A549 (cell line): ENCODE measurements at regions not wholly inside any gene's neighbourhood (a gene's known extent, or its start where the extent isn't known, plus 50 kb on each side); places are given as distances from the start of the nearest gene placed in this dataset.
A peak's percentile ranks its signal among the peaks of the same experiment; 100 is the strongest.

Experiments
- ATAC-seq, 2 experiments: fragments of 200-7000 bp in 1 of 2; fragments of >200 bp in 1 of 2; cut with Nextera tagmentation in 1 of 2; cut with Tn5 transposase in 1 of 2; 3 replicates each; pipeline versions ENCODE4 v1.8.0 to v1.9.1; 2018 to 2020; ENCODE audit warnings: mild to moderate bottlenecking in 1 of 2, moderate library complexity in 1 of 2
- CTCF ChIA-PET: fragments of 300-600 bp; sonication (Branson Sonifier 250); formaldehyde crosslinking; extraction: SDS; loops from one replicate; lab custom pipeline; 2021; ENCODE audit warnings: antibody characterized with exemption, inconsistent platforms; lab: Yijun Ruan, JAX
- POLR2A ChIA-PET: fragments of 350-600 bp; formaldehyde crosslinking; extraction: SDS; loops from one replicate; lab custom pipeline; 2021; ENCODE audit warnings: antibody characterized with exemption, inconsistent platforms; lab: Yijun Ruan, JAX
- DNase-seq, 2 experiments: peaks; one replicate each; pipeline versions ENCODE4 v3.0.0 to v3.0.0-alpha.2; 2011 to 2016; ENCODE audit warnings: low read depth in 1 of 2, low spot score in 1 of 2
- FAIRE-seq: peaks from 2 replicates; lab custom pipeline; 2011; peaks lifted over from hg19 to GRCh38; lab: Jason Lieb, UNC
- H3K27ac ChIP-seq, 2 experiments: fragments of >200 bp; sonication (Bioruptor Twin); formaldehyde crosslinking; 3 replicates each; pipeline ENCODE4 v1.5.1; 2016 to 2017
- H3K4me1 ChIP-seq: fragments of >200 bp; sonication (Bioruptor Twin); formaldehyde crosslinking; 3 replicates; pipeline ENCODE4 v1.6.1; 2016
- H3K4me2 ChIP-seq: fragments of >200 bp; sonication (Bioruptor Twin); formaldehyde crosslinking; 3 replicates; pipeline ENCODE4 v1.6.1; 2016
- H3K4me3 ChIP-seq: fragments of >200 bp; sonication (Bioruptor Twin); formaldehyde crosslinking; 3 replicates; pipeline ENCODE4 v1.5.1; 2016
- H3K9me3 ChIP-seq: fragments of >200 bp; sonication (Bioruptor Twin); formaldehyde crosslinking; 3 replicates; pipeline ENCODE4 v1.6.1; 2016
- ATOH8 ChIP-seq: fragments of 250-450 bp; sonication (Bioruptor Pico); IDR thresholded peaks from 2 replicates; pipeline ENCODE4 v1.5.0; 2020; ENCODE audit warnings: low read depth, mild to moderate bottlenecking, moderate library complexity
- BCL3 ChIP-seq: fragments of >200 bp; sonication (Bioruptor Twin); formaldehyde crosslinking; IDR thresholded peaks from 3 replicates; pipeline ENCODE4 v1.6.1; 2016
- CBX2 ChIP-seq: fragments of 200-600 bp; sonication (generic); IDR thresholded peaks from 2 replicates; pipeline ENCODE4 v1.6.1; 2016; ENCODE audit warnings: low read depth, mild to moderate bottlenecking, borderline replicate concordance
- CHD2 ChIP-seq: fragments of 150-350 bp; IDR thresholded peaks from 2 replicates; pipeline ENCODE4 v1.6.1; 2014; ENCODE audit warnings: low read length; ENCODE audit not compliant: partially characterized antibody
- CTCF ChIP-seq: fragments of >200 bp; sonication (Bioruptor Twin); formaldehyde crosslinking; IDR thresholded peaks from 3 replicates; pipeline ENCODE4 v1.5.1; 2016
- ELK1 ChIP-seq: fragments of 150-350 bp; IDR thresholded peaks from 2 replicates; pipeline ENCODE4 v1.6.1; 2014; ENCODE audit warnings: low read depth, mild to moderate bottlenecking, low read length
- FOSB ChIP-seq: fragments of 250-450 bp; sonication (Bioruptor Pico); IDR thresholded peaks from 2 replicates; pipeline ENCODE4 v1.5.0; 2020; ENCODE audit warnings: mild to moderate bottlenecking, moderate library complexity
- FOSL2 ChIP-seq, 2 experiments: fragments of 450-650 bp in 1 of 2; fragments of >200 bp in 1 of 2; sonication (Bioruptor Twin) in 1 of 2; formaldehyde crosslinking; IDR thresholded peaks; 2 replicates each; pipeline versions ENCODE4 v1.5.0 to v1.6.1; 2016 to 2020; ENCODE audit warnings: mild to moderate bottlenecking in 1 of 2, moderate library complexity in 1 of 2
- FOXS1 ChIP-seq: fragments of 250-450 bp; sonication (Bioruptor Pico); IDR thresholded peaks from 2 replicates; pipeline ENCODE4 v1.5.0; 2020; ENCODE audit warnings: mild to moderate bottlenecking, moderate library complexity
- GATA3 ChIP-seq: IDR thresholded peaks from 2 replicates; pipeline ENCODE4 v1.6.1; 2012; ENCODE audit warnings: borderline replicate concordance
- HEYL ChIP-seq: fragments of 250-450 bp; sonication (Bioruptor Pico); IDR thresholded peaks from 2 replicates; pipeline ENCODE4 v1.8.0; 2021; ENCODE audit warnings: mild to moderate bottlenecking, moderate library complexity
- HMGXB4 ChIP-seq: fragments of 250-450 bp; sonication (Bioruptor Pico); IDR thresholded peaks from 2 replicates; pipeline ENCODE4 v1.5.0; 2021; ENCODE audit warnings: mild to moderate bottlenecking, moderate library complexity, borderline replicate concordance
- HOXB13 ChIP-seq: fragments of 250-450 bp; sonication (Bioruptor Pico); IDR thresholded peaks from 2 replicates; pipeline ENCODE4 v1.5.0; 2020; ENCODE audit warnings: low read depth, mild to moderate bottlenecking, moderate library complexity
- KDM1A ChIP-seq: fragments of 200-600 bp; sonication (generic); IDR thresholded peaks from 2 replicates; pipeline ENCODE4 v1.6.1; 2016; ENCODE audit warnings: low read depth, mild to moderate bottlenecking
- KDM5A ChIP-seq: fragments of 200-600 bp; sonication (generic); IDR thresholded peaks from 2 replicates; pipeline ENCODE4 v1.6.1; 2016; ENCODE audit warnings: antibody characterized with exemption, mild to moderate bottlenecking
- MAZ ChIP-seq: fragments of 150-350 bp; IDR thresholded peaks from 2 replicates; pipeline ENCODE4 v1.6.1; 2014; ENCODE audit warnings: antibody characterized with exemption, low read depth, low read length, borderline replicate concordance
- MYC ChIP-seq: IDR thresholded peaks from 2 replicates; pipeline ENCODE4 v1.6.1; 2012; ENCODE audit warnings: mild to moderate bottlenecking, inconsistent platforms, low read length, improper control_type of control experiment, borderline replicate concordance
- NFE2L2 ChIP-seq: fragments of 150-350 bp; conservative IDR thresholded peaks from 2 replicates; pipeline ENCODE4 v1.6.1; 2014; ENCODE audit warnings: low read length
- NPAS2 ChIP-seq: fragments of 250-450 bp; sonication (Bioruptor Pico); IDR thresholded peaks from 2 replicates; pipeline ENCODE4 v1.8.0; 2022; ENCODE audit warnings: mild to moderate bottlenecking, moderate library complexity, borderline replicate concordance
- PBX3 ChIP-seq: IDR thresholded peaks from 2 replicates; pipeline ENCODE4 v1.6.1; 2012
- PHF8 ChIP-seq: fragments of 200-600 bp; sonication (generic); IDR thresholded peaks from 2 replicates; pipeline ENCODE4 v1.6.1; 2016; ENCODE audit warnings: low read depth, mild to moderate bottlenecking, antibody characterized with exemption, moderate library complexity, borderline replicate concordance
- RAD21 ChIP-seq, 2 experiments: fragments of >200 bp in 1 of 2; sonication (Bioruptor Twin) in 1 of 2; formaldehyde crosslinking in 1 of 2; IDR thresholded peaks in 1 of 2; conservative IDR thresholded peaks in 1 of 2; 2 replicates in 1 of 2; 3 replicates in 1 of 2; pipeline ENCODE4 v1.6.1; 2012 to 2018; ENCODE audit warnings: inconsistent platforms in 1 of 2
- RARB ChIP-seq: fragments of 250-450 bp; sonication (Bioruptor Pico); IDR thresholded peaks from 2 replicates; pipeline ENCODE4 v1.8.0; 2021; ENCODE audit warnings: mild to moderate bottlenecking, moderate library complexity
- RNF2 ChIP-seq: fragments of 200-600 bp; sonication (generic); IDR thresholded peaks from 2 replicates; pipeline ENCODE4 v1.6.1; 2016; ENCODE audit warnings: low read depth, mild to moderate bottlenecking, antibody characterized with exemption, moderate library complexity, borderline replicate concordance
- SMC3 ChIP-seq: fragments of >200 bp; sonication (Bioruptor Twin); formaldehyde crosslinking; IDR thresholded peaks from 3 replicates; pipeline ENCODE4 v1.6.1; 2018; ENCODE audit warnings: inconsistent platforms
- SREBF2 ChIP-seq: fragments of 450-650 bp; IDR thresholded peaks from 2 replicates; pipeline ENCODE4 v1.6.1; 2014; ENCODE audit warnings: mild to moderate bottlenecking, moderate library complexity
- ZC3H11A ChIP-seq: fragments of 450-650 bp; IDR thresholded peaks from 2 replicates; pipeline ENCODE4 v1.6.1; 2014; ENCODE audit warnings: antibody characterized with exemption, mild to moderate bottlenecking
- ZNF302 ChIP-seq: fragments of 250-450 bp; sonication (Bioruptor Pico); IDR thresholded peaks from 2 replicates; pipeline ENCODE4 v1.9.0; 2021; ENCODE audit warnings: inconsistent platforms, mild to moderate bottlenecking, moderate library complexity
- WGBS: methylation state at CpG from one replicate; pipeline ENCODE4 v1.1.6; 2017; ENCODE audit errors: missing lambda C conversion rate; 5-methylcytosine and 5-hydroxymethylcytosine counted together

- POLR2A ChIA-PET, result interaction anchor here (0.6 kb wide), 1 partner anchor 108 kb away, joined by 3 read pairs; no protein-coding TSS in a partner anchor
- Histone ChIP-seq H3K4me3 (no peak overlapping the region), H3K4me2 (0 out of 3 replicates have a peak overlapping the region, but pooled peaks have one; percentile 8), H3K4me1 (peaks cover 7% of the 10 kb centered on the region; the same call in 1 of the 3 replicates), H3K9me3 (no peaks in the 10 kb centered on the region), H3K27ac (no peak overlapping the region)
- FAIRE-seq, result no peak
- no peak for TF ChIP-seq SMC3
- TF ChIP-seq GATA3, result no peak
- no peak for TF ChIP-seq ATOH8
- TF ChIP-seq FOSL2 (IDR thresholded peaks at IDR 0.05), result no peak
- TF ChIP-seq FOSL2 (CRISPR knock-in tag; IDR thresholded peaks at IDR 0.05), result no peak
- TF ChIP-seq CTCF, result no peak
- TF ChIP-seq CBX2, result no peak
- no peak for TF ChIP-seq RARB (CRISPR knock-in tag)
- no peak for TF ChIP-seq NFE2L2
- TF ChIP-seq ZC3H11A, result no peak
- no peak for TF ChIP-seq ELK1
- TF ChIP-seq FOXS1 (CRISPR knock-in tag), result no peak
- no peak for TF ChIP-seq CHD2
- TF ChIP-seq ZNF302, result no peak
- no peak for ATAC-seq
- 39% methylated on average over 4 of the region's 4 CpGs for WGBS
- DNase-seq, result no peak
- CTCF ChIA-PET, result no interaction called here
Measured at GRCh38 chr1:198024336-198024735, 107.2 kb downstream of the LHX9 start.

- Histone ChIP-seq H3K4me3 (no peak overlapping the region), H3K4me2 (0 out of 3 replicates have a peak overlapping the region, but pooled peaks have one; percentile 8), H3K9me3 (no peaks in the 10 kb centered on the region), H3K4me1 (peaks cover 7% of the 10 kb centered on the region; the same call in 1 of the 3 replicates), H3K27ac (no peak overlapping the region)
- no peak for DNase-seq
- CTCF ChIA-PET, result interaction anchor here (1.2 kb wide), 1 partner anchor 33 kb away, joined by 3 read pairs; no protein-coding TSS in a partner anchor
- ATAC-seq, result peak in 1 of 2 experiments; percentile 59; a peak in 2 of 6 replicates
- FAIRE-seq, result no peak
- no peak for TF ChIP-seq RAD21 (conservative IDR thresholded peaks at IDR 0.05 in 1 of 2, IDR thresholded peaks at IDR 0.05 in 1 of 2)
- TF ChIP-seq NPAS2, result no peak
- no peak for TF ChIP-seq NFE2L2
- TF ChIP-seq RNF2, result no peak
- TF ChIP-seq SREBF2, result no peak
- no peak for TF ChIP-seq MAZ
- no peak for TF ChIP-seq FOXS1 (CRISPR knock-in tag)
- no peak for TF ChIP-seq PBX3
- TF ChIP-seq FOSB (CRISPR knock-in tag), result no peak
- TF ChIP-seq MYC, result no peak
- no peak for TF ChIP-seq HOXB13 (CRISPR knock-in tag)
- no peak for TF ChIP-seq HEYL
- no peak for TF ChIP-seq PHF8
- TF ChIP-seq HMGXB4, result no peak
- no peak for TF ChIP-seq ZNF302
- TF ChIP-seq KDM5A, result no peak
- TF ChIP-seq BCL3, result no peak
- TF ChIP-seq KDM1A, result no peak
- no peak for TF ChIP-seq CBX2
- no peak for TF ChIP-seq FOSL2 (IDR thresholded peaks at IDR 0.05)
- TF ChIP-seq FOSL2 (CRISPR knock-in tag; IDR thresholded peaks at IDR 0.05), result no peak
- POLR2A ChIA-PET, result interaction anchor here (0.6 kb wide), 1 partner anchor 108 kb away, joined by 3 read pairs; no protein-coding TSS in a partner anchor
Measured at GRCh38 chr1:198024782-198025181, 107.6 kb downstream of the LHX9 start.
